Adrenal gland (tissue), 5 donors: ENCODE measurements at regions not wholly inside any gene's neighbourhood (a gene's known extent, or its start where the extent isn't known, plus 50 kb on each side); places are given as distances from the start of the nearest gene placed in this dataset.

Experiments used
- CTCF ChIP-seq, 6 experiments: fragments of 450-650 bp in 4 of 6; fragments of 200-600 bp in 2 of 6; sonication (generic) in 1 of 6; IDR thresholded peaks; 1 replicate in 5 of 6; 2 replicates in 1 of 6; pipeline versions ENCODE4 v1.5.1 to v1.8.0; 2016 to 2021; ENCODE audit warnings: antibody characterized with exemption in 6 of 6, mild to moderate bottlenecking in 2 of 6, moderate library complexity in 1 of 6
- POLR2A ChIP-seq, 2 donors: fragments of 450-650 bp; IDR thresholded peaks; one replicate each; pipeline ENCODE4 v1.6.1; 2017; ENCODE audit warnings: antibody characterized with exemption in 2 of 2, mild to moderate bottlenecking in 2 of 2, moderate library complexity in 1 of 2
- donor health status: DM: no; HTN: no; CAD: no.

GRCh38 chr5:169458221-169458620 lies 125.4 kb upstream of the SPDL1 start:
- TF ChIP-seq CTCF (IDR thresholded peaks at IDR 0.05) (no peak), POLR2A (IDR thresholded peaks at IDR 0.05) (no peak)
